ENCODE measurements at regions not wholly inside any gene's neighbourhood (a gene's known extent, or its start where the extent isn't known, plus 50 kb on each side); places are given as distances from the start of the nearest gene placed in this dataset.

DNA sequence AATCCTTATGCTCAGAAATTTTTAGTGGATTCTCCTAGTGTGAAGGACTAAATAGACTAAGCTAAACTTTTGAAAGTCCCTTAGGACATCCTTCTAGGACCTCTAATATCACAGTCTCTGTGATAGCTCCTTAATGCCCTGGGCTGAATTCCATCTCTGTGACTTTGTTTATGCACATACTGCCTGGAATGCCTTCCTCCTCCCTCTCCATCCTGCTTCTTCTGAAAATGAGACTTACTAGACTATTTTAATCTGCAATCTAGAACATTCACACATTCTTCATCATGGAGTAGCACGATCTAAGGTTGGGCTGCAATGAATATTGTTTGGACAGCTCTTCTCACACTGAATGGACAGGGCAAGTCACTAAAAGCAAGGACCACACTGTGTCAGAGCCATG is 65.0 kb upstream of the MSX1 start:
- TF ChIP-seq, protein P1, sequence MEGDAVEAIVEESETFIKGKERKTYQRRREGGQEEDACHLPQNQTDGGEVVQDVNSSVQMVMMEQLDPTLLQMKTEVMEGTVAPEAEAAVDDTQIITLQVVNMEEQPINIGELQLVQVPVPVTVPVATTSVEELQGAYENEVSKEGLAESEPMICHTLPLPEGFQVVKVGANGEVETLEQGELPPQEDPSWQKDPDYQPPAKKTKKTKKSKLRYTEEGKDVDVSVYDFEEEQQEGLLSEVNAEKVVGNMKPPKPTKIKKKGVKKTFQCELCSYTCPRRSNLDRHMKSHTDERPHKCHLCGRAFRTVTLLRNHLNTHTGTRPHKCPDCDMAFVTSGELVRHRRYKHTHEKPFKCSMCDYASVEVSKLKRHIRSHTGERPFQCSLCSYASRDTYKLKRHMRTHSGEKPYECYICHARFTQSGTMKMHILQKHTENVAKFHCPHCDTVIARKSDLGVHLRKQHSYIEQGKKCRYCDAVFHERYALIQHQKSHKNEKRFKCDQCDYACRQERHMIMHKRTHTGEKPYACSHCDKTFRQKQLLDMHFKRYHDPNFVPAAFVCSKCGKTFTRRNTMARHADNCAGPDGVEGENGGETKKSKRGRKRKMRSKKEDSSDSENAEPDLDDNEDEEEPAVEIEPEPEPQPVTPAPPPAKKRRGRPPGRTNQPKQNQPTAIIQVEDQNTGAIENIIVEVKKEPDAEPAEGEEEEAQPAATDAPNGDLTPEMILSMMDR (IDR thresholded peaks at IDR 0.05) = no peak
- no peaks in the 10 kb centered on the region for H3K9me3 ChIP-seq
- no peak overlapping the region for H3K4me3 ChIP-seq
- no peak for DNase-seq
- H3K27me3 ChIP-seq = no peaks in the 10 kb centered on the region
- ATAC-seq = no peak
- no peaks in the 10 kb centered on the region for H3K4me1 ChIP-seq
- no peak overlapping the region for H3K27ac ChIP-seq
- no peaks in the 10 kb centered on the region for H3K36me3 ChIP-seq
- intact Hi-C loops (cut with DNase I) = no loop called here

DNA sequence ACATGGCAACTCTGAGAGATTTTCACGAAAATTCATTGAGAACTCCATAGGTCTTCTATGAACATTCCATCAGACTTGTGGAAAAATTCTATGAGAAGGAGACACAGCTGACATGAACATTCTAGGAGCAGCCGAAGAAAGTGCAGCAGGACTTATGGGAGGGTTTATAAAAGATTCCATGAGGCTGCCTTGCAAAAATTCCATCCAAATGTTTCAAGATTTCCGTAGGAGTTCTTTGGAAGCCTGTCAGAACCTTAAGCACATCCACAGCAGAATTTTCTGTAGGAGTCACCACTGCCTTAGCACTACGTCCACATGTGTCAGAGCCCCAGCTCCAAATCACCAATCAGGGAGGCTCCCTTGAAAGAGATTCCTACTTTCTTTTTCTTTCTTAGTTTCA is 67.0 kb upstream of the MSX1 start:
- no peak for DNase-seq
- no peak for ATAC-seq
- intact Hi-C loops (cut with DNase I) = no loop called here

DNA sequence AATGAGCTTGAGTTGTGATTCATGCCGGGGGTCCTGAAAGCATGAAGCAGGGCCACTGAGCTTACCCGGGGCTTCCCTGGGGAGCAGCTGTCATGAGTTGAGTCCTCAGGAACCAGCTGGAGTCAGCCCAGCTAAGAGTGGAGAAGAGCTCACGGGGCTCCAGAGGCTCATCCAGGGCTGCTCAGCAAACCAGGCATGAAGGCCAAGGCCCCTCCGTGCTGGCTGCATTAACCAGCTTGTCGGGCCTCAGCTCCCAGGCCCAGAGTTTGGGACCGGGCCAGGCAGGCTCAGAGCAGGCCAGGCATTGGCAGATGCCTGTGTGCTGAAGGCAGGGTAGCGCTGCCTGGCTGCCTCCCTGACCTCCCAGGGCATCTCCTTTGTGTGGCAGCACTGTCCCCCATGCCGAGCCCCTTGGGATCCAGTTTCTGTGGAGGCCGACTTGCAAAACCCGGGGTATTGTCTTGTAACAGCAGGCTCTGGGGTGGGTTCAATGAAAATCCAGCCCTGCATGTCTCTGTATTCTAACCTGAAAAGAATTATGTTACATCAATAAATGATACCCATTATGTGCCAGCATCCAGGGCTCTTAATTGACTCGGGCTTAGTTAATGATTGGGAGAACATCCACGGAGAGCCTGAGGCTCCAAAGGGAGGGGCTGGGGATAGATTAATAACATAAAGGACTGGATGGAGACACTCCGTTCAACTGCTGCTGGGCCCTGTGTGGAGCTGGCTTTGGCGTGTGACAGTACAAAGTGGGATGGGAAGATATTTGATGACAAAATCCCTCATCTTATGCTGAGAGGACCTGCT is 68.0 kb upstream of the MSX1 start:
- DNase-seq (no peak), ATAC-seq (peak; percentile 22)
- no peaks in the 10 kb centered on the region for H3K36me3 ChIP-seq
- no peaks in the 10 kb centered on the region for H3K4me1 ChIP-seq
- H3K27me3 ChIP-seq = no peaks in the 10 kb centered on the region
- no peak overlapping the region for H3K27ac ChIP-seq
- intact Hi-C loops (cut with DNase I) = no loop called here
- no peak overlapping the region for H3K4me3 ChIP-seq
- no peaks in the 10 kb centered on the region for H3K9me3 ChIP-seq
- TF ChIP-seq, protein P1 (IDR thresholded peaks at IDR 0.05) = no peak

More for the DNA sequence above, 67.0 kb upstream of the MSX1 start:
- Histone ChIP-seq H3K27ac (no peak overlapping the region), H3K4me1 (no peaks in the 10 kb centered on the region), H3K9me3 (no peaks in the 10 kb centered on the region), H3K4me3 (no peak overlapping the region), H3K36me3 (no peaks in the 10 kb centered on the region), H3K27me3 (no peaks in the 10 kb centered on the region)
- TF ChIP-seq, protein P1 (IDR thresholded peaks at IDR 0.05) = no peak

DNA sequence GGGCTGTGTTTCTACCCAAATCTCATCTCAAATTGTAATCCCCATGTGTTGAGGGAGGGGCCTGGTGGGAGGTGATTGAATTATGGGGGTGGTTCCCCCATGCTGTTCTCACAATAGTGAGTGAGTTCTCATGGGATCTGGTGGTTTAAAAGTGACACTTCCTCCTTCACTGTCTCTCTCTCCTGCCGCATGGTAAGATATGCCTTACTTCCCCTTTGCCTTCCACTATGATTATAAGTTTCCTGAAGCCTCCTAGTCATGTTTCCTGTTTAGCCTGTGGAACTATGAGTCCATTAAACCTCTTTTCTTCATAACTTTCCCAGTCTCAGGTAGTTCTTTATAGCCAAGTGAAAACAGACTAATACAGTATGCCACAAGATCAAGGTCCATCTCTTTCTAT is 70.0 kb upstream of the MSX1 start:
- Histone ChIP-seq H3K4me3 (no peak overlapping the region), H3K27me3 (no peaks in the 10 kb centered on the region), H3K27ac (no peak overlapping the region), H3K36me3 (no peaks in the 10 kb centered on the region), H3K9me3 (no peaks in the 10 kb centered on the region), H3K4me1 (no peaks in the 10 kb centered on the region)
- ATAC-seq = no peak
- TF ChIP-seq, protein P1 (IDR thresholded peaks at IDR 0.05) = no peak
- intact Hi-C loops (cut with DNase I) = no loop called here
- DNase-seq = no peak

DNA sequence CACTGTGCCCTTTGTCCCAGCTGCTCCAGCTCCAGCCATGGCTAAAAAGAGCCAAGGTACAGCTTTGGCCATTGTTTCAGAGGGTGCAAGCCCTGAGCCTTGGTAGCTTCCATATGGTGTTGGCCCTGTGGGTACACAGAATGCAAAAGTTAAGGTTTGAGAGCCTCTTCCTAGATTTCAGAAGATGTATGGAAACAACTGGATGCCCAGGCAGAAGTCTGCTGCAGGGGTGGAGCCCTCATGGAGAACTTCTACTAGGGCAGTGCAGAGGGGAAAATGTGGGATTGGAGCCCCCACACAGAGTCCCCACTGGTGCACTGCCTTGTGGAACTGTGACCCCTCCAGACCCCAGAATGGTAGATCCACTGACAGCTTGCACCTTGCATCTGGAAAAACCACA is 70.9 kb upstream of the MSX1 start:
- Histone ChIP-seq H3K36me3 (no peaks in the 10 kb centered on the region), H3K27me3 (no peaks in the 10 kb centered on the region), H3K4me3 (no peak overlapping the region), H3K4me1 (no peaks in the 10 kb centered on the region), H3K27ac (no peak overlapping the region), H3K9me3 (no peaks in the 10 kb centered on the region)
- ATAC-seq (no peak), DNase-seq (no peak)
- TF ChIP-seq, protein P1 (IDR thresholded peaks at IDR 0.05) = no peak
- intact Hi-C loops (cut with DNase I) = no loop called here

Data from upper lobe of right lung (tissue), 1 donor.